CD4-positive, alpha-beta memory T cell (primary cell): ENCODE measurements at regions not wholly inside any gene's neighbourhood (a gene's known extent, or its start where the extent isn't known, plus 50 kb on each side); places are given as distances from the start of the nearest gene placed in this dataset.

Source experiments
- CTCF ChIA-PET: fragments of 350-600 bp; sonication (Branson Sonifier 250); formaldehyde crosslinking; loops from one replicate; lab custom pipeline; 2021; ENCODE audit warnings: inconsistent platforms; ENCODE audit not compliant: partially characterized antibody; lab: Charles Lee
- POLR2A ChIA-PET: fragments of 350-600 bp; sonication (Branson Sonifier 250); formaldehyde crosslinking; loops from one replicate; lab custom pipeline; 2021; ENCODE audit not compliant: partially characterized antibody; lab: Charles Lee
- DNase-seq, 5 donors: peaks; one replicate each; pipeline versions ENCODE4 v3.0.0 to v3.0.0-alpha.2; 2020 to 2022; ENCODE audit warnings: mixed read lengths in 1 of 5
- H3K27ac ChIP-seq: one replicate; pipeline ENCODE4 v1.7.0; 2013; ENCODE audit warnings: low read depth, low read length
- H3K27me3 ChIP-seq: 2 replicates; pipeline ENCODE4 v1.7.0; 2013; ENCODE audit warnings: mild to moderate bottlenecking, low read length, moderate library complexity; ENCODE audit not compliant: insufficient read depth
- H3K36me3 ChIP-seq: 2 replicates; pipeline ENCODE4 v1.7.0; 2013; ENCODE audit warnings: mild to moderate bottlenecking, low read length, moderate library complexity; ENCODE audit not compliant: insufficient read depth
- H3K4me1 ChIP-seq: 2 replicates; pipeline ENCODE4 v1.7.0; 2013; ENCODE audit warnings: mild to moderate bottlenecking, low read length, moderate library complexity; ENCODE audit not compliant: insufficient read depth
- H3K4me3 ChIP-seq, 2 donors: one replicate each; pipeline ENCODE4 v1.7.0; 2013; ENCODE audit warnings: low read length in 2 of 2, mild to moderate bottlenecking in 1 of 2
- H3K9me3 ChIP-seq, 2 donors: one replicate each; pipeline ENCODE4 v1.7.0; 2013; ENCODE audit warnings: low read length in 2 of 2, control low read depth in 1 of 2; ENCODE audit not compliant: control insufficient read depth in 1 of 2
- H3K27ac Mint-ChIP-seq, 7 donors: one replicate each; pipeline ENCODE4 v1.8.0; 2020 to 2021; ENCODE audit warnings: mixed read lengths in 7 of 7, mild to moderate bottlenecking in 6 of 7, inconsistent platforms in 3 of 7, moderate library complexity in 3 of 7
- H3K27me3 Mint-ChIP-seq, 2 donors: one replicate each; pipeline ENCODE4 v1.8.0; 2020 to 2021; ENCODE audit warnings: mixed read lengths in 2 of 2
- H3K36me3 Mint-ChIP-seq, 2 donors: one replicate each; pipeline ENCODE4 v1.8.0; 2020 to 2021; ENCODE audit warnings: mixed read lengths in 2 of 2, inconsistent platforms in 1 of 2, mild to moderate bottlenecking in 1 of 2
- H3K4me1 Mint-ChIP-seq, 4 donors: one replicate each; pipeline ENCODE4 v1.8.0; 2020 to 2021; ENCODE audit warnings: mixed read lengths in 4 of 4, mild to moderate bottlenecking in 1 of 4
- H3K4me3 Mint-ChIP-seq, 8 donors: one replicate each; pipeline ENCODE4 v1.8.0; 2020 to 2021; ENCODE audit warnings: mixed read lengths in 8 of 8, mild to moderate bottlenecking in 7 of 8, moderate library complexity in 6 of 8, inconsistent platforms in 3 of 8
- H3K9me3 Mint-ChIP-seq, 8 donors: one replicate each; pipeline ENCODE4 v1.8.0; 2020 to 2021; ENCODE audit warnings: mixed read lengths in 8 of 8, mild to moderate bottlenecking in 5 of 8, inconsistent platforms in 3 of 8, moderate library complexity in 1 of 8
- intact Hi-C: fragments of 100-400 bp; cut with micrococcal nuclease; formaldehyde crosslinking; loops from one replicate; pipeline ENCODE4 v1.15.1; 2023

DNA sequence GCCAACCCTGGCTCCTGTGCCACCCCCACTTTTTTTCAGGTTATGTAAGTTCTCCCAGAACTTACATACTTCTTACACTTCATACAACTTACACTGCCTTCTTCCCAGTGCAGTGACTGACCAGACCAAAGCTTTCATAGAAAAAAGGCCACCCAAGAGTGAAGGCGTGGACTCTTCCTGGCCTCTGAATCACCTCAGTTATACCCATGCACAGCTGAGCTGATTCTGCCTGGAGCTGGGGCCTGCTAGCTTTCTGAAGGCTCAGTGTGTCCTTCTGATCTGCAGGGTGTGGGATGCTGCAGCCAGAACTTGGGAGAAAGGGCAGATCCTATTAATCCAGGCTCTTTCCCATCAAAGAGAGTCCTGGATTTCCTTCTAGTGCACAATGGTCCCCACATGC, 216.1 kb downstream of the TTC32 start:
- H3K4me1 Mint-ChIP-seq: no peaks in the 10 kb centered on the region
- no peaks in the 10 kb centered on the region for H3K4me1 ChIP-seq
- intact Hi-C loops: no loop called here
- POLR2A ChIA-PET: no interaction called here
- peaks cover 0 to 2% (median 0%) of the 10 kb centered on the region in 8 donors for H3K9me3 Mint-ChIP-seq
- H3K27ac Mint-ChIP-seq: no peak overlapping the region
- H3K27me3 Mint-ChIP-seq: peaks cover 1 to 4% of the 10 kb centered on the region in 2 donors
- no peaks in the 10 kb centered on the region for H3K27me3 ChIP-seq
- no peak for DNase-seq
- no peaks in the 10 kb centered on the region for H3K9me3 ChIP-seq
- CTCF ChIA-PET: no interaction called here
- no peak overlapping the region for H3K4me3 ChIP-seq
- H3K36me3 ChIP-seq: no peaks in the 10 kb centered on the region
- H3K27ac ChIP-seq: no peak overlapping the region
- no peaks in the 10 kb centered on the region for H3K36me3 Mint-ChIP-seq
- no peak overlapping the region for H3K4me3 Mint-ChIP-seq

DNA sequence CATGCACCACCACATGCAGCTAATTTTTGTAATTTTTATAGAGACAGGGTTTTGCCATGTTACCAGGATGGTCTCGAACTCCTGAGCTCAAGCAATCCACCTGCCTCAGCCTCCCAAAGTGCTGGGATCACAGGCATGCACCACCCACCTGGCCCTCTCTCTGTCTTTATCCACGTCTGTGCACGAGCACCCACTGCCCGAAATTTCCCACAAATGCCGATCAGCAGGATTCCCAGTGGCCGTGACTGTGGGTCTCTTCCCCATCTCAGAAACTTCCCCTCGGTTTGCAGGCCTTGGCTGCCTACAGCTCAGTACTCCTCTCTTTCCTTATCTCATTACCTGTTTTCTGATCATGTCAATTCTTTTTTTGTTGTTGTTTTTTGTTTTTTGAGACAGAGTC, 217.3 kb downstream of the TTC32 start:
- Histone ChIP-seq H3K27ac (no peak overlapping the region), H3K27me3 (no peaks in the 10 kb centered on the region), H3K4me1 (no peaks in the 10 kb centered on the region), H3K36me3 (no peaks in the 10 kb centered on the region), H3K9me3 (no peaks in the 10 kb centered on the region), H3K4me3 (no peak overlapping the region)
- Mint-ChIP-seq H3K27ac (no peak overlapping the region), H3K4me1 (no peaks in the 10 kb centered on the region), H3K27me3 (peaks cover 1 to 4% of the 10 kb centered on the region in 2 donors), H3K4me3 (no peak overlapping the region), H3K9me3 (peaks cover 0 to 2% (median 0%) of the 10 kb centered on the region in 8 donors), H3K36me3 (no peaks in the 10 kb centered on the region)
- intact Hi-C loops: no loop called here
- CTCF ChIA-PET: no interaction called here
- no peak for DNase-seq
- POLR2A ChIA-PET: no interaction called here

- ChIA-PET POLR2A (no interaction called here), CTCF (no interaction called here)
- no peak overlapping the region for H3K27ac Mint-ChIP-seq
- no peaks in the 10 kb centered on the region for H3K4me1 Mint-ChIP-seq
- no peak overlapping the region for H3K27ac ChIP-seq
- no peak overlapping the region for H3K4me3 Mint-ChIP-seq
- H3K9me3 ChIP-seq: no peaks in the 10 kb centered on the region
- H3K4me1 ChIP-seq: no peaks in the 10 kb centered on the region
- H3K27me3 Mint-ChIP-seq: peaks cover 0 to 4% of the 10 kb centered on the region in 2 donors
- H3K9me3 Mint-ChIP-seq: peaks cover 0 to 2% (median 0%) of the 10 kb centered on the region in 8 donors
- H3K36me3 ChIP-seq: no peaks in the 10 kb centered on the region
- no peaks in the 10 kb centered on the region for H3K27me3 ChIP-seq
- no peak overlapping the region for H3K4me3 ChIP-seq
- intact Hi-C loops: no loop called here
- no peaks in the 10 kb centered on the region for H3K36me3 Mint-ChIP-seq
- DNase-seq: no peak
Measured at GRCh38 chr2:19683556-19683955, 218.2 kb downstream of the TTC32 start.

DNA sequence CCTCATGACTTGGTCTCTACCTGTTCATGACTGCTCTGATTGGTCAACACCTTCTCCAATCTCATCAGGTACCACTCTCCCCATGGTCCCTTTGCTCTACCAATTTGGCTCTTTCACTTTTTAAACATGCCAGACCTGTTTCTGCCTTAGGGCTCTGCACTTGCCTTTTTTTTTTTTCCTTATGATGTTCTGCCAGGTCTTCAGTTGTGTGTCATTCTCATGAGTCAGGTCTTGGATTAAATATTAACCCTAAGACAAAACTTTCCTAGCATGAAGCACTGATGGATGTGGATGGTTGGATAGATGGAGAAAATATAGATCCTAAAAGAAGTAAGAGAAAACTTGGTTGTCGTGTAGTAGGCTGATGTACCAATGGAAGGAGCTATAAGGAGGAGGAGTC, 219.3 kb downstream of the TTC32 start:
- H3K4me3 Mint-ChIP-seq: no peak overlapping the region
- Histone ChIP-seq H3K27ac (no peak overlapping the region), H3K9me3 (no peaks in the 10 kb centered on the region), H3K4me1 (no peaks in the 10 kb centered on the region), H3K27me3 (no peaks in the 10 kb centered on the region), H3K4me3 (no peak overlapping the region), H3K36me3 (no peaks in the 10 kb centered on the region)
- H3K9me3 Mint-ChIP-seq: peaks cover 0 to 2% (median 0%) of the 10 kb centered on the region in 8 donors
- H3K27me3 Mint-ChIP-seq: peaks cover 0 to 4% of the 10 kb centered on the region in 2 donors
- H3K27ac Mint-ChIP-seq: no peak overlapping the region
- no peaks in the 10 kb centered on the region for H3K36me3 Mint-ChIP-seq
- intact Hi-C loops: no loop called here
- DNase-seq: no peak
- ChIA-PET CTCF (no interaction called here), POLR2A (no interaction called here)
- H3K4me1 Mint-ChIP-seq: no peaks in the 10 kb centered on the region

DNA sequence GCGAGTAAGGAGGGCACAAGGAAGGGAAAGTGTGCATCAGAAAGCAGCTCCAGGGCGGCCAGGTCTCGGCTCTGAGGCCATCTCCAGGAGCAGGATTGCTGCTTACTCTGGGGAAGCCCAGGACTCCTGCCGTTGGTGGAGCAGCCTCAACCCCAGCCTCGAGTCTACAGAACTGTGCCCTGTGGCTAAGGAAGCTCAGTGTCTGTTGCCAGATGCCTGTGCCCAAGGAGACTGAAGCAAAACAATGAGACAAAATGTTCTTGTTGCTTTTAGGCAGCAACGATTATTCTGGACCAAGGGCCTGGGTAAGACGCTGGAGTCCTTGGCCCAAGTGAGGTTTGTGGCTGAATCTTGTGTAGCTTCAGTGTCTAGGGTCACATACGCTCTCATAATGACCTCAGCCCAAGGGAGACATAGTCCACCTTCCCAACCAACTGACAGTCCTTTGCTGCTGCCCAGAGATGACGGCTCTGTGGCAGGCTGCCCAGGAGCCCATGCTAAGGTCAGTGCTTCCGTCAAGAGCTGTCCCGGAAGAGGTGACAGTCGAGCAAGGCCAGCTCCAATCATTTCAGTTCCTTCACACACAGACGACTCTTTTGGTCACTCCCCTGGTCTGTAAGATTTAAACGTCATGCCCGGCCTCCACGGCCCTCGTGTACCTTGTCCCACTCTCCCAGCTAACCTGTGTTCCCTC, 223.8 kb downstream of the TTC32 start:
- no peak overlapping the region for H3K4me3 Mint-ChIP-seq
- Histone ChIP-seq H3K27me3 (no peaks in the 10 kb centered on the region), H3K4me3 (no peak overlapping the region), H3K36me3 (no peaks in the 10 kb centered on the region), H3K9me3 (no peaks in the 10 kb centered on the region), H3K4me1 (no peaks in the 10 kb centered on the region), H3K27ac (no peak overlapping the region)
- ChIA-PET POLR2A (no interaction called here), CTCF (no interaction called here)
- no peak for DNase-seq
- no peak overlapping the region for H3K27ac Mint-ChIP-seq
- no peaks in the 10 kb centered on the region for H3K4me1 Mint-ChIP-seq
- no peaks in the 10 kb centered on the region for H3K9me3 Mint-ChIP-seq
- intact Hi-C loops: no loop called here
- H3K36me3 Mint-ChIP-seq: no peaks in the 10 kb centered on the region
- H3K27me3 Mint-ChIP-seq: peaks cover 5 to 8% of the 10 kb centered on the region in 2 donors

GRCh38 chr2:19677215-19677777, 224.5 kb downstream of the TTC32 start:
- Mint-ChIP-seq H3K27me3 (peaks cover 5 to 8% of the 10 kb centered on the region in 2 donors), H3K27ac (no peak overlapping the region), H3K9me3 (no peaks in the 10 kb centered on the region), H3K4me1 (no peaks in the 10 kb centered on the region), H3K36me3 (no peaks in the 10 kb centered on the region), H3K4me3 (no peak overlapping the region)
- Histone ChIP-seq H3K9me3 (no peaks in the 10 kb centered on the region), H3K27me3 (no peaks in the 10 kb centered on the region), H3K27ac (no peak overlapping the region), H3K36me3 (no peaks in the 10 kb centered on the region), H3K4me3 (no peak overlapping the region), H3K4me1 (no peaks in the 10 kb centered on the region)
- intact Hi-C loops: no loop called here
- ChIA-PET POLR2A (no interaction called here), CTCF (no interaction called here)
- no peak for DNase-seq

GRCh38 chr2:19676770-19677169, 225.0 kb downstream of the TTC32 start:
- Histone ChIP-seq H3K27me3 (no peaks in the 10 kb centered on the region), H3K4me3 (no peak overlapping the region), H3K36me3 (no peaks in the 10 kb centered on the region), H3K27ac (no peak overlapping the region), H3K9me3 (no peaks in the 10 kb centered on the region), H3K4me1 (no peaks in the 10 kb centered on the region)
- no peak overlapping the region for H3K4me3 Mint-ChIP-seq
- no peaks in the 10 kb centered on the region for H3K4me1 Mint-ChIP-seq
- no peaks in the 10 kb centered on the region for H3K36me3 Mint-ChIP-seq
- POLR2A ChIA-PET: no interaction called here
- H3K27ac Mint-ChIP-seq: no peak overlapping the region
- DNase-seq: no peak
- H3K27me3 Mint-ChIP-seq: peaks cover 5 to 10% of the 10 kb centered on the region in 2 donors
- CTCF ChIA-PET: no interaction called here
- no peaks in the 10 kb centered on the region for H3K9me3 Mint-ChIP-seq
- intact Hi-C loops: no loop called here
